Lower leg skin (tissue), 3 donors: ENCODE measurements at regions not wholly inside any gene's neighbourhood (a gene's known extent, or its start where the extent isn't known, plus 50 kb on each side); places are given as distances from the start of the nearest gene placed in this dataset.

Experiments used
- POLR2A ChIP-seq, 2 donors: fragments of 450-650 bp; IDR thresholded peaks; one replicate each; pipeline ENCODE4 v1.6.1; 2016 to 2017; ENCODE audit warnings: antibody characterized with exemption in 2 of 2, mild to moderate bottlenecking in 1 of 2, moderate library complexity in 1 of 2
- TF ChIP-seq, protein P1 (sequence below), 3 donors: fragments of 450-650 bp; IDR thresholded peaks; one replicate each; pipeline ENCODE4 v1.5.1; 2016; ENCODE audit warnings: antibody characterized with exemption in 3 of 3, mild to moderate bottlenecking in 3 of 3, moderate library complexity in 2 of 3

DNA sequence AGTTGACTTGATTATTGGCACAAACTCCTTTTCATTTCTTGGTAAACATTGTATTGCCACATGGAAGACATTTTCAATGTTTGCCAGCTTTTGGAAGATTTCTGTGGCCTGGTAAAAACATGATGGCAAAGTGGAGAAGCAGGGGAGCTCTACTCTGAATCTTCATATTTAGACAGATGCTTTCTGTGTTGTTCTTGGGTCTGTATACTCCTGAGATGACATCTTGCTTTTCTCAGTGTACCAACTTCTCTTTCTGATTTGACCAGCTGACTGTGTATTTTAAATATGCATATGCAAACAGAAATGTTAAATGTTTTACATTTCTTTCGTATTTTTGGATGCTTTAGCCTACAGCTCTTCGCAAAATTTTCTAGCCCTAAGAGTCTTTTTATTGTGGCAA lies 366.2 kb upstream of the MON1B start:
- TF ChIP-seq, protein P1, sequence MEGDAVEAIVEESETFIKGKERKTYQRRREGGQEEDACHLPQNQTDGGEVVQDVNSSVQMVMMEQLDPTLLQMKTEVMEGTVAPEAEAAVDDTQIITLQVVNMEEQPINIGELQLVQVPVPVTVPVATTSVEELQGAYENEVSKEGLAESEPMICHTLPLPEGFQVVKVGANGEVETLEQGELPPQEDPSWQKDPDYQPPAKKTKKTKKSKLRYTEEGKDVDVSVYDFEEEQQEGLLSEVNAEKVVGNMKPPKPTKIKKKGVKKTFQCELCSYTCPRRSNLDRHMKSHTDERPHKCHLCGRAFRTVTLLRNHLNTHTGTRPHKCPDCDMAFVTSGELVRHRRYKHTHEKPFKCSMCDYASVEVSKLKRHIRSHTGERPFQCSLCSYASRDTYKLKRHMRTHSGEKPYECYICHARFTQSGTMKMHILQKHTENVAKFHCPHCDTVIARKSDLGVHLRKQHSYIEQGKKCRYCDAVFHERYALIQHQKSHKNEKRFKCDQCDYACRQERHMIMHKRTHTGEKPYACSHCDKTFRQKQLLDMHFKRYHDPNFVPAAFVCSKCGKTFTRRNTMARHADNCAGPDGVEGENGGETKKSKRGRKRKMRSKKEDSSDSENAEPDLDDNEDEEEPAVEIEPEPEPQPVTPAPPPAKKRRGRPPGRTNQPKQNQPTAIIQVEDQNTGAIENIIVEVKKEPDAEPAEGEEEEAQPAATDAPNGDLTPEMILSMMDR (IDR thresholded peaks at IDR 0.05): no peak
- no peak for TF ChIP-seq POLR2A (IDR thresholded peaks at IDR 0.05)
